IMR-90 (cell line): ENCODE measurements at regions not wholly inside any gene's neighbourhood (a gene's known extent, or its start where the extent isn't known, plus 50 kb on each side); places are given as distances from the start of the nearest gene placed in this dataset.

Source experiments
- ATAC-seq: fragments of 200-7000 bp; cut with Tn5 transposase; 2 replicates; pipeline ENCODE4 v1.9.1; 2020; ENCODE audit warnings: low read depth, mild to moderate bottlenecking, moderate library complexity
- BruUV-seq: library from RNA; stranded (reverse); fragments of 400-500 nt; replicated peaks from 2 replicates; lab custom pipeline; 2021; lab: Mats Ljungman, UMichigan
- CTCF ChIA-PET: fragments of 300-600 bp; formaldehyde crosslinking; extraction: SDS; loops from one replicate; lab custom pipeline; 2021; ENCODE audit warnings: antibody characterized with exemption; lab: Yijun Ruan, JAX
- POLR2A ChIA-PET: fragments of 300-600 bp; sonication (Branson Sonifier 250); formaldehyde crosslinking; loops from one replicate; lab custom pipeline; 2022; ENCODE audit warnings: antibody characterized with exemption; ENCODE audit not compliant: unreplicated experiment; lab: Charles Lee
- DNase-seq: peaks from one replicate; pipeline ENCODE4 v3.0.0; 2013
- H2AFZ ChIP-seq: replicated peaks from 2 replicates; pipeline ENCODE3; 2013; ENCODE audit warnings: low read length, mild to moderate bottlenecking; ENCODE audit not compliant: poor library complexity
- H2AK5ac ChIP-seq: 2 replicates; pipeline ENCODE4 v1.6.1; 2013; ENCODE audit warnings: low read depth, low read length, inconsistent platforms
- H2AK9ac ChIP-seq: replicated peaks from 2 replicates; pipeline ENCODE3; 2013; ENCODE audit warnings: mild to moderate bottlenecking, low read depth, low read length, moderate library complexity; ENCODE audit not compliant: poor library complexity
- H2BK120ac ChIP-seq: 2 replicates; pipeline ENCODE4 v1.6.1; 2013; ENCODE audit warnings: low read depth, low read length, inconsistent platforms
- H2BK15ac ChIP-seq: 3 replicates; pipeline ENCODE4 v1.6.1; 2013; ENCODE audit warnings: low read depth, low read length, inconsistent platforms
- H2BK20ac ChIP-seq: 2 replicates; pipeline ENCODE4 v1.6.1; 2013; ENCODE audit warnings: low read depth, mild to moderate bottlenecking, inconsistent platforms, low read length, moderate library complexity
- H2BK5ac ChIP-seq: 2 replicates; pipeline ENCODE4 v1.6.1; 2013; ENCODE audit warnings: mild to moderate bottlenecking, low read depth, low read length, inconsistent platforms; ENCODE audit not compliant: poor library complexity, severe bottlenecking
- H3K14ac ChIP-seq: replicated peaks from 2 replicates; pipeline ENCODE4 v1.6.1; 2013; ENCODE audit warnings: low read depth, low read length, inconsistent platforms
- H3K18ac ChIP-seq: 2 replicates; pipeline ENCODE4 v1.6.1; 2013; ENCODE audit warnings: low read depth, low read length, control low read depth
- H3K23ac ChIP-seq: 2 replicates; pipeline ENCODE4 v1.6.1; 2013; ENCODE audit warnings: low read depth, low read length, inconsistent platforms
- H3K27ac ChIP-seq: 2 replicates; pipeline ENCODE4 v1.5.1; 2013; ENCODE audit warnings: mild to moderate bottlenecking, control low read depth, low read length; ENCODE audit not compliant: insufficient read depth
- H3K27me3 ChIP-seq: 2 replicates; pipeline ENCODE4 v1.6.1; 2013; ENCODE audit warnings: low read length; ENCODE audit not compliant: control insufficient read depth, insufficient read depth
- H3K36me3 ChIP-seq: 2 replicates; pipeline ENCODE4 v1.6.1; 2013; ENCODE audit warnings: low read length, mixed read lengths; ENCODE audit not compliant: control insufficient read depth, insufficient read depth
- H3K4ac ChIP-seq: 2 replicates; pipeline ENCODE4 v1.6.1; 2013; ENCODE audit warnings: low read depth, low read length, inconsistent platforms
- H3K4me1 ChIP-seq: 2 replicates; pipeline ENCODE4 v1.6.1; 2013; ENCODE audit warnings: low read length, mixed read lengths; ENCODE audit not compliant: control insufficient read depth, insufficient read depth
- H3K4me2 ChIP-seq: 2 replicates; pipeline ENCODE4 v1.6.1; 2013; ENCODE audit warnings: low read depth, mild to moderate bottlenecking, control low read depth, low read length, moderate library complexity
- H3K4me3 ChIP-seq: 2 replicates; pipeline ENCODE4 v1.5.1; 2013; ENCODE audit warnings: low read depth, mild to moderate bottlenecking, control low read depth, low read length, moderate library complexity; ENCODE audit not compliant: insufficient read depth
- H3K56ac ChIP-seq: 2 replicates; pipeline ENCODE4 v1.6.1; 2013; ENCODE audit warnings: low read length, inconsistent platforms; ENCODE audit not compliant: insufficient read depth; ENCODE audit errors: extremely low read depth
- H3K79me1 ChIP-seq, 2 experiments: 2 replicates each; pipeline ENCODE4 v1.6.1; 2013; ENCODE audit warnings: low read length in 2 of 2, inconsistent platforms in 1 of 2, low read depth in 1 of 2
- H3K9ac ChIP-seq: 2 replicates; pipeline ENCODE4 v1.6.1; 2013; ENCODE audit warnings: low read depth, low read length, control low read depth
- H3K9me1 ChIP-seq: 2 replicates; pipeline ENCODE4 v1.6.1; 2013; ENCODE audit warnings: low read length, inconsistent platforms; ENCODE audit not compliant: insufficient read depth
- H3K9me3 ChIP-seq: 2 replicates; pipeline ENCODE4 v1.6.1; 2013; ENCODE audit warnings: low read length; ENCODE audit not compliant: control insufficient read depth, insufficient read depth
- H4K20me1 ChIP-seq: 2 replicates; pipeline ENCODE4 v1.6.1; 2013; ENCODE audit warnings: low read length, inconsistent platforms; ENCODE audit not compliant: insufficient read depth
- H4K5ac ChIP-seq: 2 replicates; pipeline ENCODE4 v1.6.1; 2013; ENCODE audit warnings: mild to moderate bottlenecking, low read depth, low read length, control low read depth
- H4K8ac ChIP-seq, 2 experiments: 2 replicates each; pipeline ENCODE4 v1.6.1; 2013; ENCODE audit warnings: low read depth in 2 of 2, low read length in 2 of 2, control low read depth in 1 of 2, inconsistent platforms in 1 of 2
- H4K91ac ChIP-seq: 2 replicates; pipeline ENCODE4 v1.6.1; 2013; ENCODE audit warnings: low read depth, low read length, inconsistent platforms; ENCODE audit not compliant: insufficient read depth
- CEBPB ChIP-seq: IDR thresholded peaks from 2 replicates; pipeline ENCODE4 v1.6.1; 2012; ENCODE audit warnings: low read depth, low read length, improper control_type of control experiment
- CHD1 ChIP-seq: IDR thresholded peaks from 2 replicates; pipeline ENCODE4 v1.6.1; 2012; ENCODE audit warnings: low read depth, low read length, improper control_type of control experiment
- CTCF ChIP-seq: conservative IDR thresholded peaks from 2 replicates; pipeline ENCODE4 v1.5.1; 2012; ENCODE audit warnings: mild to moderate bottlenecking, low read depth, low read length, improper control_type of control experiment
- ELK1 ChIP-seq: fragments of 150-350 bp; IDR thresholded peaks from 2 replicates; pipeline ENCODE4 v1.6.1; 2016; ENCODE audit warnings: low read depth, mild to moderate bottlenecking, low read length, moderate library complexity, borderline replicate concordance
- FOS ChIP-seq: fragments of 150-350 bp; IDR thresholded peaks from 2 replicates; pipeline ENCODE4 v1.6.1; 2016; ENCODE audit warnings: low read depth, low read length
- MAFK ChIP-seq: IDR thresholded peaks from 2 replicates; pipeline ENCODE4 v1.6.1; 2012; ENCODE audit warnings: low read depth, low read length, improper control_type of control experiment
- NFE2L2 ChIP-seq: fragments of 150-350 bp; IDR thresholded peaks from 2 replicates; pipeline ENCODE4 v1.6.1; 2016; ENCODE audit warnings: low read depth, mild to moderate bottlenecking, low read length
- POLR2A ChIP-seq: IDR thresholded peaks from 2 replicates; pipeline ENCODE4 v1.6.1; 2012; ENCODE audit warnings: mild to moderate bottlenecking, low read depth, low read length
- RFX5 ChIP-seq: IDR thresholded peaks from 2 replicates; pipeline ENCODE4 v1.8.0; 2012; ENCODE audit warnings: low read depth, mild to moderate bottlenecking, low read length, moderate library complexity
- SMC3 ChIP-seq: fragments of 150-350 bp; IDR thresholded peaks from 2 replicates; pipeline ENCODE4 v1.6.1; 2016; ENCODE audit warnings: low read depth, mild to moderate bottlenecking, antibody characterized with exemption, low read length, moderate library complexity
- USF2 ChIP-seq: fragments of 150-350 bp; IDR thresholded peaks from 2 replicates; pipeline ENCODE4 v1.6.1; 2017; ENCODE audit warnings: mild to moderate bottlenecking, antibody characterized with exemption, low read length, low read depth
- WGBS, 2 experiments: methylation state at CpG; one replicate each; pipeline versions ENCODE4 v1.1.5 to v1.1.7; 2013; ENCODE audit warnings: missing lambda C conversion rate in 2 of 2; ENCODE audit not compliant: insufficient read length in 1 of 2; ENCODE audit errors: extremely low coverage in 2 of 2; 5-methylcytosine and 5-hydroxymethylcytosine counted together
- dilution Hi-C: fragments of 300-500 bp; cut with HindIII; formaldehyde crosslinking; loops from one replicate; pipeline ENCODE4 v1.14.3; 2018; ENCODE audit warnings: low sequenced_read_pairs; ENCODE audit not compliant: unreplicated experiment
- in situ Hi-C: fragments of 300-500 bp; cut with MboI; formaldehyde crosslinking; loops from 3 replicates; pipeline ENCODE4 v1.14.3; 2019; ENCODE audit warnings: low sequenced_read_pairs, inconsistent platforms, mixed read lengths
- intact Hi-C: fragments of 100-400 bp; cut with micrococcal nuclease; formaldehyde crosslinking; loops from 2 replicates; pipeline ENCODE4 v1.10.0; 2022

- TF ChIP-seq CEBPB (no peak), FOS (no peak), RFX5 (no peak), MAFK (no peak), POLR2A (no peak), ELK1 (no peak), NFE2L2 (no peak), SMC3 (no peak), CHD1 (no peak), USF2 (no peak), CTCF (no peak)
- Histone ChIP-seq H3K4me2 (no peak overlapping the region), H3K79me1 (no peaks in the 10 kb centered on the region), H2BK15ac (peak overlapping the region; percentile 45; the same call in 1 of the 3 replicates), H4K8ac (peak overlapping the region; percentile 51 to 66; a peak in 3 of 4 replicates), H3K27me3 (no peaks in the 10 kb centered on the region), H2AFZ (no peak overlapping the region), H3K4me3 (no peak overlapping the region), H2BK5ac (peak overlapping the region; percentile 63), H2BK20ac (peak overlapping the region; percentile 88), H3K36me3 (no peaks in the 10 kb centered on the region), H3K18ac (peak overlapping the region; percentile 78), H3K14ac (0 out of 2 replicates have a peak overlapping the region, but pooled peaks have one; percentile 58), H2AK9ac (no peak overlapping the region), H2AK5ac (peak overlapping the region; percentile 85; the same call in 1 of the 2 replicates), H3K9me3 (no peaks in the 10 kb centered on the region), H3K9me1 (peaks cover 7% of the 10 kb centered on the region), H3K56ac (no peak overlapping the region; the same call in 1 of the 2 replicates), H3K4ac (peak overlapping the region; percentile 97), H4K20me1 (no peaks in the 10 kb centered on the region), H3K27ac (no peak overlapping the region), H2BK120ac (peak overlapping the region; percentile 84), H4K5ac (peak overlapping the region; percentile 59; the same call in 1 of the 2 replicates), H3K4me1 (peaks cover 13% of the 10 kb centered on the region; the same call in 1 of the 2 replicates), H3K23ac (no peak overlapping the region), H3K9ac (no peak overlapping the region), H4K91ac (peak overlapping the region; percentile 83)
- intact Hi-C loops (loop anchor here (2.0 kb wide), 1 partner anchor 279 kb away; no protein-coding TSS in a partner anchor), in situ Hi-C loops (no loop called here), dilution Hi-C loops (no loop called here)
- no peak for DNase-seq
- ChIA-PET CTCF (interaction anchor here (0.6 kb wide), 1 partner anchor 61 kb away, joined by 3 read pairs; no protein-coding TSS in a partner anchor), POLR2A (no interaction called here)
- no CpG with 5 or more reads among the region's 3 CpGs for whole genome bisulfite sequencing, 2 experiments
- BruUV-seq, result no TSS peak
- no peak for ATAC-seq
Measured at GRCh38 chr21:27421654-27422053, 454.8 kb upstream of the ADAMTS5 start.
